Hepatocyte (in vitro differentiated cells): ENCODE measurements at regions not wholly inside any gene's neighbourhood (a gene's known extent, or its start where the extent isn't known, plus 50 kb on each side); places are given as distances from the start of the nearest gene placed in this dataset.

Experiments used
- DNase-seq: peaks from one replicate; pipeline ENCODE4 v3.0.0-alpha.2; 2016; ENCODE audit warnings: low spot score
- H2AFZ ChIP-seq: fragments of 200-600 bp; sonication (generic); 2 replicates; pipeline ENCODE4 v1.6.0; 2016; ENCODE audit warnings: antibody characterized with exemption, mild to moderate bottlenecking
- H3K27ac ChIP-seq: fragments of 200-600 bp; sonication (generic); 2 replicates; pipeline ENCODE4 v1.5.1; 2016; ENCODE audit warnings: mild to moderate bottlenecking
- H3K27me3 ChIP-seq: fragments of 200-600 bp; sonication (generic); 2 replicates; pipeline ENCODE4 v1.6.1; 2016
- H3K36me3 ChIP-seq: fragments of 200-600 bp; sonication (generic); replicated peaks from 2 replicates; pipeline ENCODE4 v1.5.1; 2016; ENCODE audit warnings: low read depth; ENCODE audit not compliant: insufficient read depth
- H3K4me1 ChIP-seq: fragments of 200-600 bp; sonication (generic); 2 replicates; pipeline ENCODE4 v1.5.1; 2016; ENCODE audit warnings: mild to moderate bottlenecking, moderate library complexity; ENCODE audit not compliant: insufficient read depth
- H3K4me2 ChIP-seq: fragments of 200-600 bp; sonication (generic); 2 replicates; pipeline ENCODE4 v1.6.0; 2016
- H3K4me3 ChIP-seq: fragments of 200-600 bp; sonication (generic); 2 replicates; pipeline ENCODE4 v1.5.1; 2016; ENCODE audit warnings: mild to moderate bottlenecking
- H3K79me2 ChIP-seq: fragments of 200-600 bp; sonication (generic); 2 replicates; pipeline ENCODE4 v1.6.0; 2017; ENCODE audit warnings: mild to moderate bottlenecking
- H3K9me2 ChIP-seq: fragments of 200-600 bp; sonication (generic); replicated peaks from 2 replicates; pipeline ENCODE4 v1.6.0; 2017; ENCODE audit warnings: mild to moderate bottlenecking; ENCODE audit not compliant: insufficient read depth
- H3K9me3 ChIP-seq: fragments of 200-600 bp; sonication (generic); 2 replicates; pipeline ENCODE4 v1.5.1; 2016; ENCODE audit warnings: low read depth, mild to moderate bottlenecking
- H4K20me1 ChIP-seq: fragments of 200-600 bp; sonication (generic); 2 replicates; pipeline ENCODE4 v1.6.0; 2016; ENCODE audit warnings: mild to moderate bottlenecking; ENCODE audit not compliant: insufficient read depth, poor library complexity, severe bottlenecking
- CTCF ChIP-seq: fragments of 200-600 bp; sonication (generic); IDR thresholded peaks from 2 replicates; pipeline ENCODE4 v1.5.1; 2016; ENCODE audit warnings: antibody characterized with exemption, mild to moderate bottlenecking; ENCODE audit not compliant: poor library complexity
- EZH2 ChIP-seq: fragments of 200-600 bp; sonication (generic); IDR thresholded peaks from 2 replicates; pipeline ENCODE4 v1.6.1; 2016; ENCODE audit warnings: antibody characterized with exemption, mild to moderate bottlenecking, borderline replicate concordance
- EZH2phosphoT487 ChIP-seq: fragments of 200-600 bp; sonication (generic); IDR thresholded peaks from one replicate; pipeline ENCODE4 v1.6.1; 2018; ENCODE audit warnings: antibody characterized with exemption, mild to moderate bottlenecking, low read depth, moderate library complexity; ENCODE audit not compliant: unreplicated experiment, severe bottlenecking
- WGBS: methylation state at CpG from one replicate; pipeline ENCODE4 v1.1.6; 2016; ENCODE audit warnings: low lambda C conversion rate; ENCODE audit errors: missing lambda C conversion rate; 5-methylcytosine and 5-hydroxymethylcytosine counted together

DNA sequence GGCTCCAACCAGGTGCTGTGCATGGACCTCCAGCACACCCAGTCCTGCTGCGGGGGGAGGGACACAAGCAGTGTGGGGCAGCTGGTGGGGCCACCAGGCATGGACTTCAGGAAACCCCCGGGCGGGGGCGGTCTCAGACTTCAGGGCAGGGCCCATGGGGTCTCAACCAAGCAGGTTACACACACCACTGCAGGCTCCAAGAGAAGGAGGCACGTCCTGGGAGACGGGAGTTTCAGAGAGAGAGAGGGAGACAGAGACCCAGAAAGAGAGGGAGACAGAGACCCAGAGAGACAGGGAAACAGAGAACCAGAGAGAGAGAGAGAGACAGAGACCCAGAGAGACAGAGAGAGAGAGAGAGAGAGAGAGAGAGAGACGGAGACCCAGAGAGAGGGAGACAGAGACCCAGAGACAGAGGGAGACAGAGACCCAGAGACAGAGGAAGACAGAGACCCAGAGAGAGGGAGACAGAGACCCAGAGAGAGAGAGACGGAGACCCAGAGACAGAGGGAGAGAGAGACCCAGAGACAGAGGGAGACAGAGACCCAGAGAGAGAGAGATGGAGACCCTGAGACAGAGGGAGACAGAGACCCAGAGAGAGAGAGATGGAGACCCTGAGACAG is 128.9 kb downstream of the NCOR2 start:
- Histone ChIP-seq H3K4me3 (no peak overlapping the region), H3K79me2 (no peaks in the 10 kb centered on the region), H2AFZ (no peak overlapping the region), H3K27me3 (no peaks in the 10 kb centered on the region), H3K4me1 (no peaks in the 10 kb centered on the region), H3K4me2 (no peak overlapping the region), H4K20me1 (no peaks in the 10 kb centered on the region), H3K9me2 (no peaks in the 10 kb centered on the region), H3K36me3 (no peaks in the 10 kb centered on the region), H3K9me3 (no peaks in the 10 kb centered on the region), H3K27ac (no peak overlapping the region)
- DNase-seq = no peak
- TF ChIP-seq CTCF (no peak), EZH2phosphoT487 (no peak), EZH2 (no peak)
- 78% methylated on average over 7 of the region's 8 CpGs for WGBS

- no peak overlapping the region for H3K4me3 ChIP-seq
- no peaks in the 10 kb centered on the region for H3K9me2 ChIP-seq
- TF ChIP-seq EZH2 = no peak
- no peak for TF ChIP-seq CTCF
- no peak for TF ChIP-seq EZH2phosphoT487
- DNase-seq = no peak
- H3K9me3 ChIP-seq = no peaks in the 10 kb centered on the region
- no peak overlapping the region for H3K4me2 ChIP-seq
- H4K20me1 ChIP-seq = no peaks in the 10 kb centered on the region
- no peak overlapping the region for H2AFZ ChIP-seq
- no peaks in the 10 kb centered on the region for H3K79me2 ChIP-seq
- WGBS = 90% methylated on average over 33 of the region's 36 CpGs
- H3K27ac ChIP-seq = no peak overlapping the region
- H3K27me3 ChIP-seq = no peaks in the 10 kb centered on the region
- no peaks in the 10 kb centered on the region for H3K36me3 ChIP-seq
- no peaks in the 10 kb centered on the region for H3K4me1 ChIP-seq
Observed at GRCh38 chr12:124437617-124438436, 129.6 kb downstream of the NCOR2 start.

- no peak overlapping the region for H3K27ac ChIP-seq
- no peaks in the 10 kb centered on the region for H3K4me1 ChIP-seq
- H3K9me2 ChIP-seq = no peaks in the 10 kb centered on the region
- H2AFZ ChIP-seq = no peak overlapping the region
- no peaks in the 10 kb centered on the region for H3K79me2 ChIP-seq
- no peaks in the 10 kb centered on the region for H3K36me3 ChIP-seq
- H3K4me2 ChIP-seq = no peak overlapping the region
- TF ChIP-seq CTCF (no peak), EZH2 (no peak), EZH2phosphoT487 (no peak)
- DNase-seq = no peak
- no peaks in the 10 kb centered on the region for H3K9me3 ChIP-seq
- H4K20me1 ChIP-seq = no peaks in the 10 kb centered on the region
- no peak overlapping the region for H3K4me3 ChIP-seq
- WGBS = 88% methylated on average over 7 of the region's 7 CpGs
- H3K27me3 ChIP-seq = no peaks in the 10 kb centered on the region
Observed at GRCh38 chr12:124437121-124437520, 130.3 kb downstream of the NCOR2 start.
